ENCODE measurements at regions not wholly inside any gene's neighbourhood (a gene's known extent, or its start where the extent isn't known, plus 50 kb on each side); places are given as distances from the start of the nearest gene placed in this dataset.

DNA sequence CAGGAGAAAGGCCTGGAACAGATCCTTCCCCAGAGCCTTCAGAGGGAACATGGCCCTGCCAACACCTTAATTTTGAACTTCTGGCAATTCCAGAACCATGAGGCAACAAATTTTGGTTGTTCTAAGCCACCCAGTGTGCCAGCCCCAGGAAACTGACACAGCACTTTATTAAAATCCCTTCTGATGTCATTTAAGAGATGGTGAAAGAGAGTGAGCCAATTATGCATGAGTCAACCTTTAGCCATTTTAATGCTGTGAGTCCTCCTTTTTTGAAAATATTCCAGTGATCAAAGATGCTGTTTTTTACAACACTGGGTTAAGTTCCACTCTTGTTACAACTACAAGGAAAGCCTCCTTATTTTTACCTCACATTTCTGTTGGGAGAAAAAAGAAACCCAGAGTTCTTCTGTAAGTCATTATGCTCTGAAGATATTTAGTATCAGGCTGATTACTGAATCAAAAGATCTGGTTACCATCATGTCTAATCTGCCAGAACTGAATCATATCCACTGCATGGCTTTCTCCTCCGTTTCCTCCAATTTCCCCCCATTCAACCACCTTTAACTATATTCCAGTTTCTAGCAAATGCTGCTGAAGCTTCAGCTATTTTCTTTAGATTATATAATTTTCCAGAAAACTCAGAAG is 235.4 kb downstream of the TXNL1 start:
- H3K9ac ChIP-seq (ENCODE audit: low read length) = no peak overlapping the region
- peaks cover 6% of the 10 kb centered on the region for H3K4me1 ChIP-seq (ENCODE audit: control insufficient read depth, low read depth, low read length)
- no peak overlapping the region for H3K27ac ChIP-seq (ENCODE audit: low read length)
- no peaks in the 10 kb centered on the region for H3K9me3 ChIP-seq (ENCODE audit: control insufficient read depth, low read depth, low read length)
- no peaks in the 10 kb centered on the region for H3K36me3 ChIP-seq (ENCODE audit: control insufficient read depth, low read depth, low read length)
- H3K27me3 ChIP-seq (ENCODE audit: control insufficient read depth, insufficient read depth, low read length) = no peaks in the 10 kb centered on the region
- H3K4me3 ChIP-seq (ENCODE audit: low read length) = no peak overlapping the region

DNA sequence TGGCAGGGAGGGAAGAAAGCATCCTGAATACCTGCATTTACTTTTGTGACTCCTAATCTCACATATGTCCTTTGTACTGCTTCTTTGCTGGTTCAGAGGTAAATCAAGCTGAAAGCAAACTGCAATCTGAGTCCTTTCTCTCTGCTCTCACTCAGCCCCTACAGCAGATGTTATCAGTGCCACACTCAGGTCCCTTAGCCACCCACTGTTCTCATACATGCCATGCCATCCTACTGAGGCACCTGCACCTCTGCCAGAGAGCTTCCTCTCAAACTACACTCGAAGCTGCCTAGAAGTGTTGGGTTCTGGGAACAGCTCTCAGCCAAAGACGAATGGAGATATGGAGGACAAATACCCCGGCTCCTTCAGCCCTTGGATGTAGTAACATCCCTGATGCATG is 244.5 kb downstream of the TXNL1 start:
- no peak overlapping the region for H3K4me3 ChIP-seq (ENCODE audit: low read length)
- H3K27me3 ChIP-seq (ENCODE audit: control insufficient read depth, insufficient read depth, low read length) = no peaks in the 10 kb centered on the region
- no peaks in the 10 kb centered on the region for H3K9me3 ChIP-seq (ENCODE audit: control insufficient read depth, low read depth, low read length)
- no peaks in the 10 kb centered on the region for H3K4me1 ChIP-seq (ENCODE audit: control insufficient read depth, low read depth, low read length)
- H3K9ac ChIP-seq (ENCODE audit: low read length) = no peak overlapping the region
- no peak overlapping the region for H3K27ac ChIP-seq (ENCODE audit: low read length)
- H3K36me3 ChIP-seq (ENCODE audit: control insufficient read depth, low read depth, low read length) = no peaks in the 10 kb centered on the region

- Histone ChIP-seq H3K4me1 (ENCODE audit: control insufficient read depth, low read depth, low read length) (no peaks in the 10 kb centered on the region), H3K9ac (ENCODE audit: low read length) (no peak overlapping the region), H3K27ac (ENCODE audit: low read length) (no peak overlapping the region), H3K4me3 (ENCODE audit: low read length) (no peak overlapping the region), H3K36me3 (ENCODE audit: control insufficient read depth, low read depth, low read length) (no peaks in the 10 kb centered on the region), H3K9me3 (ENCODE audit: control insufficient read depth, low read depth, low read length) (no peaks in the 10 kb centered on the region), H3K27me3 (ENCODE audit: control insufficient read depth, insufficient read depth, low read length) (no peaks in the 10 kb centered on the region)
Measured at GRCh38 chr18:56391931-56392590, 246.3 kb downstream of the TXNL1 start.

- Histone ChIP-seq H3K9ac (ENCODE audit: low read length) (no peak overlapping the region), H3K36me3 (ENCODE audit: control insufficient read depth, low read depth, low read length) (no peaks in the 10 kb centered on the region), H3K9me3 (ENCODE audit: control insufficient read depth, low read depth, low read length) (no peaks in the 10 kb centered on the region), H3K27me3 (ENCODE audit: control insufficient read depth, insufficient read depth, low read length) (no peaks in the 10 kb centered on the region), H3K4me1 (ENCODE audit: control insufficient read depth, low read depth, low read length) (no peaks in the 10 kb centered on the region), H3K27ac (ENCODE audit: low read length) (no peak overlapping the region), H3K4me3 (ENCODE audit: low read length) (no peak overlapping the region)
Measured at GRCh38 chr18:56390626-56391025, 247.8 kb downstream of the TXNL1 start.

DNA sequence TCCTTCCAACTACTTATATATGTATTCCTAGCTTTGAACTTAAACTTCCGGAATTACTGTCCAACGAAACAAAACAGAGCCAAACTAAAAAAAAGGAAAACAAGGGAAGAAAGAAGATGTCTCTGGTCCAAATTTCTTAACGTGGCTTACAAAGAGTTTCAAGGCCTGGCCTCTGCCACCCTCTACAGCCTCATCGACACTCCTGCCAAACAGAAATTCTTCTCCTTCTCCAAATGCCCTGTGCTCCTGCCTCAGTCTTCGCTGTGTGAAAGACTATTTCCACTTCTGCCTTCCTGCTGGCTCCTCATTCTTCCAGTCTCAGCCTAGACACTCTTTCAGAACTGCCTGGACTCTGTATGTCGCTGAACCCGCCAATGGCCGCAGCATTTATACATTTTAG is 249.2 kb downstream of the TXNL1 start:
- H3K36me3 ChIP-seq (ENCODE audit: control insufficient read depth, low read depth, low read length) = no peaks in the 10 kb centered on the region
- no peak overlapping the region for H3K9ac ChIP-seq (ENCODE audit: low read length)
- H3K4me3 ChIP-seq (ENCODE audit: low read length) = no peak overlapping the region
- H3K27me3 ChIP-seq (ENCODE audit: control insufficient read depth, insufficient read depth, low read length) = no peaks in the 10 kb centered on the region
- no peak overlapping the region for H3K27ac ChIP-seq (ENCODE audit: low read length)
- H3K9me3 ChIP-seq (ENCODE audit: control insufficient read depth, low read depth, low read length) = no peaks in the 10 kb centered on the region
- H3K4me1 ChIP-seq (ENCODE audit: control insufficient read depth, low read depth, low read length) = no peaks in the 10 kb centered on the region

DNA sequence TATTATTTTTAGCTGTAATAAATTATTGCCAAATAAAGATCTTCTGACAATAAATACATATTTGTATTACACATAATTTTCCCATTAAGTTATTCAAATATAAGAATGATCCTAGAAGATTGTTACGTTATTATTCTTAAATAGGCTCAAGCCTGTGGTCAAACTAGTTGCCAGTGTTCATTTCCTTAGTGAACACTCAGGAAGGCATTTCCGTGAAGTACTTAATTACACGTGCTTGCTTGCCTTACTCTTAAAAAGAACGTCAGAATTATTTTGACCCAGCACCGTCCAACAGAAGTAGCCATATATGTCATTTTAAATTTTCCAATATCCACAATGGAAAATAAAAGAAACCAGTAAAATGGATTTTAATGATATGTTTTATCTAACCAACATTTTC is 249.8 kb downstream of the TXNL1 start:
- no peak overlapping the region for H3K4me3 ChIP-seq (ENCODE audit: low read length)
- H3K27ac ChIP-seq (ENCODE audit: low read length) = no peak overlapping the region
- no peak overlapping the region for H3K9ac ChIP-seq (ENCODE audit: low read length)
- no peaks in the 10 kb centered on the region for H3K9me3 ChIP-seq (ENCODE audit: control insufficient read depth, low read depth, low read length)
- H3K4me1 ChIP-seq (ENCODE audit: control insufficient read depth, low read depth, low read length) = no peaks in the 10 kb centered on the region
- no peaks in the 10 kb centered on the region for H3K36me3 ChIP-seq (ENCODE audit: control insufficient read depth, low read depth, low read length)
- H3K27me3 ChIP-seq (ENCODE audit: control insufficient read depth, insufficient read depth, low read length) = no peaks in the 10 kb centered on the region

DNA sequence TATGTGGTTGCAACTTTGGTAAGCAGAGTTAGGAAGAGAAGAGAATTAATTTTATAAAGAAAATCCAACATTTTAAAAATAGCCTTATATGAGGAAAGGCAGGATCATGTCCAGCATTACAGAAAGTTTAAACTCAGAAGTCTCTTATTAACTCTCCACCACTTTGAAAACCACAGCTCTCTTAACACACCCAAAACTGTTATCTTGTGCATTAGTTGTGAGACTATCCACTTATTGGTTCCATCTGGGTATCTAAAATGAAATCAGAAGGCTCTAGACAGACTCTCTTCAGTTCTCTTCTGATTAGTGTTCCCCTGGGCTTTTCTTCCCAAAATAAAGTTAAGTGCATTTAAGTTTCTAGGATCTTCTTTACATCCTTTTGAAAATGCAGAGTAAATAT is 251.5 kb downstream of the TXNL1 start:
- Histone ChIP-seq H3K9me3 (ENCODE audit: control insufficient read depth, low read depth, low read length) (no peaks in the 10 kb centered on the region), H3K27ac (ENCODE audit: low read length) (no peak overlapping the region), H3K9ac (ENCODE audit: low read length) (no peak overlapping the region), H3K4me3 (ENCODE audit: low read length) (no peak overlapping the region), H3K27me3 (ENCODE audit: control insufficient read depth, insufficient read depth, low read length) (no peaks in the 10 kb centered on the region), H3K4me1 (ENCODE audit: control insufficient read depth, low read depth, low read length) (no peaks in the 10 kb centered on the region), H3K36me3 (ENCODE audit: control insufficient read depth, low read depth, low read length) (no peaks in the 10 kb centered on the region)

- H3K4me1 ChIP-seq (ENCODE audit: control insufficient read depth, low read depth, low read length) = no peaks in the 10 kb centered on the region
- H3K9ac ChIP-seq (ENCODE audit: low read length) = no peak overlapping the region
- H3K27me3 ChIP-seq (ENCODE audit: control insufficient read depth, insufficient read depth, low read length) = no peaks in the 10 kb centered on the region
- no peak overlapping the region for H3K4me3 ChIP-seq (ENCODE audit: low read length)
- H3K9me3 ChIP-seq (ENCODE audit: control insufficient read depth, low read depth, low read length) = no peaks in the 10 kb centered on the region
- no peaks in the 10 kb centered on the region for H3K36me3 ChIP-seq (ENCODE audit: control insufficient read depth, low read depth, low read length)
- H3K27ac ChIP-seq (ENCODE audit: low read length) = no peak overlapping the region
Measured at GRCh38 chr18:56383349-56383748, 255.0 kb downstream of the TXNL1 start.

- no peaks in the 10 kb centered on the region for H3K9me3 ChIP-seq (ENCODE audit: control insufficient read depth, low read depth, low read length)
- no peaks in the 10 kb centered on the region for H3K27me3 ChIP-seq (ENCODE audit: control insufficient read depth, insufficient read depth, low read length)
- H3K27ac ChIP-seq (ENCODE audit: low read length) = no peak overlapping the region
- no peaks in the 10 kb centered on the region for H3K4me1 ChIP-seq (ENCODE audit: control insufficient read depth, low read depth, low read length)
- H3K36me3 ChIP-seq (ENCODE audit: control insufficient read depth, low read depth, low read length) = no peaks in the 10 kb centered on the region
- H3K9ac ChIP-seq (ENCODE audit: low read length) = no peak overlapping the region
- H3K4me3 ChIP-seq (ENCODE audit: low read length) = no peak overlapping the region
Measured at GRCh38 chr18:56382541-56382940, 255.9 kb downstream of the TXNL1 start.

DNA sequence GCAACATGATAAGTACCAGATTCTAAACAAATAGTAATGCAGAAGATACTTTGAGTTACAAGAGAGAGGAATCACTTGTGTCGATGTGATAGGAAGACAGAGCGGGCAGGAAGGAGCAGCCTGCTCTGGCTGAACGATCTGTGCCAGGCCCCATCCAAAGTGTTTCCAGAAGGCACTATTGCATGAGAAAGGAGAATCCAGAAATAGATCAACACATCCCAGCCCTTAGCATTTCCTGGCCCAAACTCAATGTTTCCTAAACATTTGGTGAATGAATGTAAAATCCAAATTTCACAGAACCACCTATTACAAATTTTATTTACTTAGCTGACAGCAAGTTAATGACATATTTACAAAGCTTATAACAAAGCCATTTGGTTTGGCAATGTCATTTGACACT is 257.2 kb downstream of the TXNL1 start:
- H3K27me3 ChIP-seq (ENCODE audit: control insufficient read depth, insufficient read depth, low read length) = no peaks in the 10 kb centered on the region
- no peaks in the 10 kb centered on the region for H3K9me3 ChIP-seq (ENCODE audit: control insufficient read depth, low read depth, low read length)

GRCh38 chr18:56380685-56381084 is 257.7 kb downstream of the TXNL1 start:
- Histone ChIP-seq H3K4me1 (ENCODE audit: control insufficient read depth, low read depth, low read length) (no peaks in the 10 kb centered on the region), H3K9me3 (ENCODE audit: control insufficient read depth, low read depth, low read length) (no peaks in the 10 kb centered on the region), H3K9ac (ENCODE audit: low read length) (no peak overlapping the region), H3K27ac (ENCODE audit: low read length) (no peak overlapping the region), H3K4me3 (ENCODE audit: low read length) (no peak overlapping the region), H3K36me3 (ENCODE audit: control insufficient read depth, low read depth, low read length) (no peaks in the 10 kb centered on the region), H3K27me3 (ENCODE audit: control insufficient read depth, insufficient read depth, low read length) (no peaks in the 10 kb centered on the region)

More for the DNA sequence above, 257.2 kb downstream of the TXNL1 start:
- no peaks in the 10 kb centered on the region for H3K36me3 ChIP-seq (ENCODE audit: control insufficient read depth, low read depth, low read length)
- no peaks in the 10 kb centered on the region for H3K4me1 ChIP-seq (ENCODE audit: control insufficient read depth, low read depth, low read length)
- H3K4me3 ChIP-seq (ENCODE audit: low read length) = no peak overlapping the region
- no peak overlapping the region for H3K9ac ChIP-seq (ENCODE audit: low read length)
- H3K27ac ChIP-seq (ENCODE audit: low read length) = no peak overlapping the region

GRCh38 chr18:56379256-56379655 is 259.1 kb downstream of the TXNL1 start:
- no peak overlapping the region for H3K4me3 ChIP-seq (ENCODE audit: low read length)
- no peak overlapping the region for H3K9ac ChIP-seq (ENCODE audit: low read length)

More at GRCh38 chr18:56379256-56379655, 259.1 kb downstream of the TXNL1 start:
- Histone ChIP-seq H3K4me1 (ENCODE audit: control insufficient read depth, low read depth, low read length) (no peaks in the 10 kb centered on the region), H3K36me3 (ENCODE audit: control insufficient read depth, low read depth, low read length) (no peaks in the 10 kb centered on the region), H3K9me3 (ENCODE audit: control insufficient read depth, low read depth, low read length) (no peaks in the 10 kb centered on the region), H3K27me3 (ENCODE audit: control insufficient read depth, insufficient read depth, low read length) (no peaks in the 10 kb centered on the region), H3K27ac (ENCODE audit: low read length) (no peak overlapping the region)
